Loucy (cell line): ENCODE measurements at regions not wholly inside any gene's neighbourhood (a gene's known extent, or its start where the extent isn't known, plus 50 kb on each side); places are given as distances from the start of the nearest gene placed in this dataset.

Experiments used
- H2AFZ ChIP-seq: fragments of 200-600 bp; sonication (generic); 2 replicates; pipeline ENCODE4 v1.6.0; 2016; ENCODE audit warnings: antibody characterized with exemption, mild to moderate bottlenecking, low read length, moderate library complexity
- H3F3A ChIP-seq: fragments of 200-600 bp; 2 replicates; pipeline ENCODE4 v1.6.0; 2016; ENCODE audit warnings: antibody characterized with exemption, low read depth, mild to moderate bottlenecking
- H3K27me3 ChIP-seq: fragments of 200-600 bp; sonication (generic); 2 replicates; pipeline ENCODE4 v1.6.1; 2014; ENCODE audit warnings: low read length, mild to moderate bottlenecking; ENCODE audit not compliant: insufficient read depth, poor library complexity, severe bottlenecking
- H3K36me3 ChIP-seq: fragments of 200-600 bp; sonication (generic); 2 replicates; pipeline ENCODE4 v1.6.1; 2016; ENCODE audit warnings: low read length; ENCODE audit not compliant: insufficient read depth
- H3K4me1 ChIP-seq: fragments of 200-600 bp; sonication (generic); 2 replicates; pipeline ENCODE4 v1.5.1; 2014; ENCODE audit warnings: low read length, mild to moderate bottlenecking; ENCODE audit not compliant: insufficient read depth, poor library complexity, severe bottlenecking
- H3K4me2 ChIP-seq: fragments of 200-600 bp; sonication (generic); 2 replicates; pipeline ENCODE4 v1.6.0; 2014; ENCODE audit warnings: antibody characterized with exemption, low read length, low read depth, mild to moderate bottlenecking; ENCODE audit not compliant: poor library complexity, severe bottlenecking
- H3K4me3 ChIP-seq: fragments of 200-600 bp; sonication (generic); 2 replicates; pipeline ENCODE4 v1.5.1; 2014; ENCODE audit warnings: low read length, mild to moderate bottlenecking, mixed read lengths; ENCODE audit not compliant: poor library complexity, severe bottlenecking
- H3K79me2 ChIP-seq: fragments of 200-600 bp; sonication (generic); 2 replicates; pipeline ENCODE4 v1.6.1; 2014; ENCODE audit warnings: low read length; ENCODE audit not compliant: insufficient read depth
- H3K9ac ChIP-seq: fragments of 200-600 bp; sonication (generic); 2 replicates; pipeline ENCODE4 v1.6.0; 2014; ENCODE audit warnings: mild to moderate bottlenecking, low read depth, low read length, moderate library complexity; ENCODE audit not compliant: poor library complexity, severe bottlenecking
- H3K9me2 ChIP-seq: fragments of 200-600 bp; sonication (generic); replicated peaks from 2 replicates; pipeline ENCODE4 v1.6.1; 2016; ENCODE audit warnings: low read depth, low read length, mixed read lengths
- H3K9me3 ChIP-seq: fragments of 200-600 bp; sonication (generic); 2 replicates; pipeline ENCODE4 v1.6.1; 2014; ENCODE audit warnings: mild to moderate bottlenecking, antibody characterized with exemption, low read length, low read depth; ENCODE audit not compliant: insufficient read depth
- H4K20me1 ChIP-seq: fragments of 200-600 bp; sonication (generic); 2 replicates; pipeline ENCODE4 v1.6.0; 2014; ENCODE audit warnings: antibody characterized with exemption, low read length, mild to moderate bottlenecking; ENCODE audit not compliant: insufficient read depth, poor library complexity, severe bottlenecking
- EZH2phosphoT487 ChIP-seq: fragments of 200-600 bp; IDR thresholded peaks from 2 replicates; pipeline ENCODE4 v1.6.1; 2018; ENCODE audit warnings: antibody characterized with exemption, mild to moderate bottlenecking, moderate library complexity, borderline replicate concordance
- TF ChIP-seq, protein P1 (sequence below): fragments of 200-600 bp; sonication (generic); conservative IDR thresholded peaks from 2 replicates; pipeline ENCODE4 v1.5.1; 2014; ENCODE audit warnings: mild to moderate bottlenecking, antibody characterized with exemption, low read length

DNA sequence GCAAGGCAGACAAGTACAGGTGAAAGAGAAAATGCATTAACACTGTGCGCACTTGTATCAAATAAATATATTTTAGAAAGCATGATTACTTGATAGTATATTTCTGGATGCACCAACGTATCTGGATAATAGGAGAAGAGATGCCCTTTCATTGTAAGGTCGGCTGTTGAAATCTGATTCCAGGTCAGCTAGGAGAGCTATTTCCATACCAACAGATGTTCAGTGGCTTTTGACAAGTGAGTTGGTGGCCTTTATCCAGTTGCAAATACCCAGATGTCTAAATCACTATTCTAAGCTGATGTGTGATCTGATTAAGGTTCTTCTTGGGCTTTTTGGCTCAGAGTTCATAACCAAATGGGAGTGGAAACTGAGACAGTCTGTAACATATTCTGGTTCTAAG is 128.2 kb upstream of the TBCA start:
- H3K9me3 ChIP-seq, result no peaks in the 10 kb centered on the region
- H2AFZ ChIP-seq, result no peak overlapping the region
- no peaks in the 10 kb centered on the region for H3K4me1 ChIP-seq
- no peaks in the 10 kb centered on the region for H3K79me2 ChIP-seq
- H3K4me2 ChIP-seq, result no peak overlapping the region
- no peaks in the 10 kb centered on the region for H4K20me1 ChIP-seq
- no peaks in the 10 kb centered on the region for H3K27me3 ChIP-seq
- TF ChIP-seq, protein P1, sequence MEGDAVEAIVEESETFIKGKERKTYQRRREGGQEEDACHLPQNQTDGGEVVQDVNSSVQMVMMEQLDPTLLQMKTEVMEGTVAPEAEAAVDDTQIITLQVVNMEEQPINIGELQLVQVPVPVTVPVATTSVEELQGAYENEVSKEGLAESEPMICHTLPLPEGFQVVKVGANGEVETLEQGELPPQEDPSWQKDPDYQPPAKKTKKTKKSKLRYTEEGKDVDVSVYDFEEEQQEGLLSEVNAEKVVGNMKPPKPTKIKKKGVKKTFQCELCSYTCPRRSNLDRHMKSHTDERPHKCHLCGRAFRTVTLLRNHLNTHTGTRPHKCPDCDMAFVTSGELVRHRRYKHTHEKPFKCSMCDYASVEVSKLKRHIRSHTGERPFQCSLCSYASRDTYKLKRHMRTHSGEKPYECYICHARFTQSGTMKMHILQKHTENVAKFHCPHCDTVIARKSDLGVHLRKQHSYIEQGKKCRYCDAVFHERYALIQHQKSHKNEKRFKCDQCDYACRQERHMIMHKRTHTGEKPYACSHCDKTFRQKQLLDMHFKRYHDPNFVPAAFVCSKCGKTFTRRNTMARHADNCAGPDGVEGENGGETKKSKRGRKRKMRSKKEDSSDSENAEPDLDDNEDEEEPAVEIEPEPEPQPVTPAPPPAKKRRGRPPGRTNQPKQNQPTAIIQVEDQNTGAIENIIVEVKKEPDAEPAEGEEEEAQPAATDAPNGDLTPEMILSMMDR, result no peak
- no peak for TF ChIP-seq EZH2phosphoT487
- no peaks in the 10 kb centered on the region for H3K36me3 ChIP-seq
- no peaks in the 10 kb centered on the region for H3F3A ChIP-seq
- H3K9me2 ChIP-seq, result no peaks in the 10 kb centered on the region
- H3K9ac ChIP-seq, result no peak overlapping the region
- no peak overlapping the region for H3K4me3 ChIP-seq

DNA sequence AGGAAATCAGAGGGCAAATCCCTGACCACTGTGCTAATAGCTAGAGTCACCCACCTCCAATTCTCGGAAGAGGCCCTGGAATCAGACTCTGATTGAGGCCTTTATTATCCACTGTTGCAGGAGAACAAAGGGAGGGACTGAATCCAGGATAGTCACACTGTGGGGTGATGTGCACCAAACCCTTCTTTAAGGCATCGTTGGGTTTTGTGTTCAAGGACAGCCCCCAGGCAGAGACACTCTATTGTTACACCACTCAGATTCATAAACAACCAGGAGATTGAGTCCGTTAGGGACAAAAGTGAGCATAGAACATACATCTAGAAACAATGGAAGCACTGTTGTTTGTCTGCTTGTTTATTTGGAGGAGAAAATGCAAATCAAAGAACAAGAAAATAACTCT is 124.6 kb upstream of the TBCA start:
- Histone ChIP-seq H3K79me2 (no peaks in the 10 kb centered on the region), H3K9me2 (no peaks in the 10 kb centered on the region), H3F3A (no peaks in the 10 kb centered on the region), H3K4me3 (no peak overlapping the region), H3K27me3 (no peaks in the 10 kb centered on the region), H3K9ac (no peak overlapping the region), H3K4me2 (no peak overlapping the region), H3K36me3 (no peaks in the 10 kb centered on the region), H2AFZ (no peak overlapping the region), H3K9me3 (no peaks in the 10 kb centered on the region), H4K20me1 (no peaks in the 10 kb centered on the region), H3K4me1 (no peaks in the 10 kb centered on the region)
- TF ChIP-seq EZH2phosphoT487, result no peak
- TF ChIP-seq, protein P1, result no peak

DNA sequence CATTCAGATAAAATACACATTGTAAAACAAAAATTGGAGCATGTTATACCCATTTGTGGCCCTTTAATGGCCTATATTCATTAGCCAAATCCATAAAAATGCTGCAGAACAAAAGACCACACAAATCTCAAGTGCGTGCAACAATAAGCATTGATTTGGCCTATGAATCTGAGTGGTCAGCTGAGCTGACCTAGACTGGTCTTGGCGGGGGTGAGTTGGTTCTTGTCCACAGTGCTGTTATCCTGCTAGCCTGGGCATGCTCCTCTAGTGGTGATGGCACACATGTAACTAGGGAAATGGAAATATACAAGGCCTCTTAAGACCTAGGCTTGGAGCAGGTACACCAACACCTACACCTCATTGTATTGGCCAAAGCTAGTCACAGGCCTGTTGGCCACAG is 122.2 kb upstream of the TBCA start:
- H3K4me1 ChIP-seq, result no peaks in the 10 kb centered on the region
- no peaks in the 10 kb centered on the region for H3K9me3 ChIP-seq
- H4K20me1 ChIP-seq, result no peaks in the 10 kb centered on the region
- no peaks in the 10 kb centered on the region for H3K9me2 ChIP-seq
- no peaks in the 10 kb centered on the region for H3K79me2 ChIP-seq
- H2AFZ ChIP-seq, result no peak overlapping the region
- TF ChIP-seq, protein P1, result no peak
- no peak for TF ChIP-seq EZH2phosphoT487
- H3K4me2 ChIP-seq, result no peak overlapping the region
- H3K9ac ChIP-seq, result no peak overlapping the region
- H3F3A ChIP-seq, result no peaks in the 10 kb centered on the region
- H3K27me3 ChIP-seq, result no peaks in the 10 kb centered on the region
- no peaks in the 10 kb centered on the region for H3K36me3 ChIP-seq
- H3K4me3 ChIP-seq, result no peak overlapping the region
